Type B pancreatic cell (in vitro differentiated cells): ENCODE measurements at regions not wholly inside any gene's neighbourhood (a gene's known extent, or its start where the extent isn't known, plus 50 kb on each side); places are given as distances from the start of the nearest gene placed in this dataset.

Experiments used
- DNase-seq: peaks from one replicate; pipeline ENCODE4 v3.0.0; 2021; ENCODE audit warnings: mixed read lengths; ENCODE audit not compliant: unreplicated experiment; ENCODE audit errors: extremely low spot score
- H3K27ac Mint-ChIP-seq: 2 replicates; pipeline ENCODE4 v1.8.0; 2021; ENCODE audit warnings: mild to moderate bottlenecking, mixed read lengths
- H3K27me3 Mint-ChIP-seq: 2 replicates; pipeline ENCODE4 v1.8.0; 2021; ENCODE audit warnings: mixed read lengths
- H3K36me3 Mint-ChIP-seq: 2 replicates; pipeline ENCODE4 v1.8.0; 2021; ENCODE audit warnings: mixed read lengths
- H3K4me1 Mint-ChIP-seq: one replicate; pipeline ENCODE4 v1.8.0; 2021; ENCODE audit warnings: mixed read lengths; ENCODE audit not compliant: unreplicated experiment
- H3K4me3 Mint-ChIP-seq: 2 replicates; pipeline ENCODE4 v1.8.0; 2021; ENCODE audit warnings: mild to moderate bottlenecking, mixed read lengths
- H3K9me3 Mint-ChIP-seq: 2 replicates; pipeline ENCODE4 v1.8.0; 2021; ENCODE audit warnings: mixed read lengths
- TF ChIP-seq, protein P1 (sequence below): fragments of 200-600 bp; sonication (generic); conservative IDR thresholded peaks from 2 replicates; pipeline ENCODE4 v1.5.0; 2021; ENCODE audit warnings: antibody characterized with exemption, mild to moderate bottlenecking

DNA sequence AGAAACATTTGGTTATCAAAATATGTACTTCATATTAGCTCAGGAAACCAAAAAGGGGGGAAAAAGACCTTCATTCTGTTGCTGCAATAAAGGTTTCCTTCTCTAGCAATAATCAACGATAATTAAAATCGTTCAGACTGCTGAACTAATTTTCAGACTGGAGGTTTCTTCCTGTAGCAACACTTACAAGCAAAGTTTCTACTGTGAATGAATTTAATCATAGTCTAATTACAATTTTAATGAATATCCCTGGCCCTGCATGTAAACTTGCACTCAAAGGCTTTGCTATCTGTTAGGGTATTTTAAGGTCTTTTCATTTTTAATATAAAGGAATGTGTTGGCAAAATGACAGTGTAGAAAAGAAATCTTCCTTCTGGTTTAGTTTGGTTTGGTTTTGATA is 265.2 kb downstream of the QDPR start:
- H3K36me3 Mint-ChIP-seq: no peaks in the 10 kb centered on the region
- TF ChIP-seq, protein P1, sequence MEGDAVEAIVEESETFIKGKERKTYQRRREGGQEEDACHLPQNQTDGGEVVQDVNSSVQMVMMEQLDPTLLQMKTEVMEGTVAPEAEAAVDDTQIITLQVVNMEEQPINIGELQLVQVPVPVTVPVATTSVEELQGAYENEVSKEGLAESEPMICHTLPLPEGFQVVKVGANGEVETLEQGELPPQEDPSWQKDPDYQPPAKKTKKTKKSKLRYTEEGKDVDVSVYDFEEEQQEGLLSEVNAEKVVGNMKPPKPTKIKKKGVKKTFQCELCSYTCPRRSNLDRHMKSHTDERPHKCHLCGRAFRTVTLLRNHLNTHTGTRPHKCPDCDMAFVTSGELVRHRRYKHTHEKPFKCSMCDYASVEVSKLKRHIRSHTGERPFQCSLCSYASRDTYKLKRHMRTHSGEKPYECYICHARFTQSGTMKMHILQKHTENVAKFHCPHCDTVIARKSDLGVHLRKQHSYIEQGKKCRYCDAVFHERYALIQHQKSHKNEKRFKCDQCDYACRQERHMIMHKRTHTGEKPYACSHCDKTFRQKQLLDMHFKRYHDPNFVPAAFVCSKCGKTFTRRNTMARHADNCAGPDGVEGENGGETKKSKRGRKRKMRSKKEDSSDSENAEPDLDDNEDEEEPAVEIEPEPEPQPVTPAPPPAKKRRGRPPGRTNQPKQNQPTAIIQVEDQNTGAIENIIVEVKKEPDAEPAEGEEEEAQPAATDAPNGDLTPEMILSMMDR: no peak
- H3K9me3 Mint-ChIP-seq: peaks cover 5% of the 10 kb centered on the region
- H3K4me1 Mint-ChIP-seq: peaks cover 19% of the 10 kb centered on the region
- no peak for DNase-seq
- H3K27me3 Mint-ChIP-seq: no peaks in the 10 kb centered on the region
- no peak overlapping the region for H3K27ac Mint-ChIP-seq
- no peak overlapping the region for H3K4me3 Mint-ChIP-seq

DNA sequence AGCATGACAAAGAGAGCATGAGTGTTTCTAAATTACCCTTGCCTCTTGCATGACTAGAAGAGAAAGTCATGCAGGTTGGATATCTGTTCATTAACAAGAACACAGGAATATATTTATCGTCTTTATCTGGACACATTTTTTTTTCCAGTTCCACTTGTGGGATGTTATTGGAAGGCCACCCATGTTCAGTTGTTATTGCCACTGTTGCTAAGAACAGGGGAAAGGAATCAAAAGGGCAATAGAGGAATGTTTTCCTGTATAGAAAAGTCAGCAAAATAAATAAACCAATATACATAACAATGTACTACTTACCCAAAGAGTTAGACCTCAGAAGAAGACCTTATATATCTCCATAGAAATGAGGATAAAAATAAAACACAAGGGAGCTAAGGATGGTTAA is 270.1 kb downstream of the QDPR start:
- no peaks in the 10 kb centered on the region for H3K36me3 Mint-ChIP-seq
- peaks cover 5% of the 10 kb centered on the region for H3K9me3 Mint-ChIP-seq
- no peaks in the 10 kb centered on the region for H3K4me1 Mint-ChIP-seq
- TF ChIP-seq, protein P1: no peak
- no peak overlapping the region for H3K27ac Mint-ChIP-seq
- DNase-seq: no peak
- no peaks in the 10 kb centered on the region for H3K27me3 Mint-ChIP-seq
- no peak overlapping the region for H3K4me3 Mint-ChIP-seq

DNA sequence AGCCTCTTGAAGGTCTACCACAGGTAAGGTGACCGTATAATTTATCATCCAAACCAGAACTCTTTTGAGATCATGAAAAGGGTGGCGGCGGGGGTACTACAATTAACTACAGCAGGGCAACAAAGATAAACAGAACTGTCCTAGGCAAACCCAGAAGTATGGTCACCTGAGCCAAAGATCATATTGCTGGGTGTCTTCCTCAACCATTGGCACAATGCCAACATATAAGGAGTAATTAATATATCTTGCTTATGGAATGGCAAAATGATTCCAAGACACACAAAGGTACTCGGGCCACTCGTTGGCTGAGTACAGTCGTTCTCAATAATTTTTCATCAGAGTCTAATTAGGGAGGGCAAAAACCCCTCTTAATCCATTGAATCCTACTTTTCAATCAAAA is 273.3 kb downstream of the QDPR start:
- Mint-ChIP-seq H3K27me3 (no peaks in the 10 kb centered on the region), H3K4me1 (peaks cover 7% of the 10 kb centered on the region), H3K27ac (no peak overlapping the region), H3K4me3 (no peak overlapping the region), H3K9me3 (peaks cover 5% of the 10 kb centered on the region), H3K36me3 (no peaks in the 10 kb centered on the region)
- no peak for DNase-seq
- TF ChIP-seq, protein P1: no peak

DNA sequence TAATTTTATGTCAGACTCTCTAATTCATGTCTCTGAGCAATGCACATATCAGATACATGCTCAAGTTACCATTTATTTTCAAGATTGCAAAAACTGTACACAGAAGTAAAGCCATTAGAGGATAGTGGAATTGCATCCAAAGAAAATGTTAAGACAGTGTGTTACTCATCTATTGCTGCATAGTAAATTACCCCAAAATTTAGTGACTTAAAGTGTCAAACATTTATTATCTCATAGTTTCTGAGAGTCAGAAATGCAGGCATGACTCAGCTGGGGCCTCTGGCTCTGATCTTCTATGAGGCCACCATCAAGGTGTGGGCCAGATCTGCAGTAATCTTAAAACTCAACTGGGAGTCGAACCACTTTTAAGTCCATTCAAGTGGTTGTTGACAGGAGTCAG is 275.2 kb downstream of the QDPR start:
- H3K27ac Mint-ChIP-seq: no peak overlapping the region
- no peaks in the 10 kb centered on the region for H3K9me3 Mint-ChIP-seq
- H3K36me3 Mint-ChIP-seq: no peaks in the 10 kb centered on the region
- peaks cover 15% of the 10 kb centered on the region for H3K4me1 Mint-ChIP-seq
- H3K27me3 Mint-ChIP-seq: no peaks in the 10 kb centered on the region
- no peak overlapping the region for H3K4me3 Mint-ChIP-seq
- TF ChIP-seq, protein P1: no peak
- no peak for DNase-seq

DNA sequence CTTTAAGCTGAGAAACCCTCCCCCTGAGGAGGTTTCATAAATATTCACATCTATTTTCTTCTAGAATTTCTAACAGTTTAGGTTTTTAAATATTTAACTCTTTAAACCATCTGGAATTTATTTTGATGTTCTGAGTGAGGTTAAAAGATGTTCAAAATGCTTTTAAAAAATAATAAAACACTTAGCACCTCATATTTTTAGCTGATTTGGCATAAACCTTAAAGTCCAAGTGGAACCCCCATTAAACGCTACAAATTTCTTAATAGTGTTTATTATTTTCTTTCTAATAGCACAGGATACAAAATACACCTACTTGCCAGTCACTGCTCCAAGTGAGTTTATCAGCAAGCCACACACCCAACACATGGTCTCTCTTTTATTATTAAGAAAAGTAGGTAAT is 277.2 kb downstream of the QDPR start:
- H3K27me3 Mint-ChIP-seq: no peaks in the 10 kb centered on the region
- DNase-seq: no peak
- no peaks in the 10 kb centered on the region for H3K36me3 Mint-ChIP-seq
- no peak overlapping the region for H3K4me3 Mint-ChIP-seq
- H3K9me3 Mint-ChIP-seq: no peaks in the 10 kb centered on the region
- TF ChIP-seq, protein P1: no peak
- H3K27ac Mint-ChIP-seq: no peak overlapping the region
- peaks cover 19% of the 10 kb centered on the region for H3K4me1 Mint-ChIP-seq
